HEK293T (cell line): ENCODE measurements at regions not wholly inside any gene's neighbourhood (a gene's known extent, or its start where the extent isn't known, plus 50 kb on each side); places are given as distances from the start of the nearest gene placed in this dataset.

Experiments
- BHLHE40 ChIP-seq: fragments of 450-650 bp; IDR thresholded peaks from 2 replicates; pipeline ENCODE4 v1.6.1; 2016; ENCODE audit warnings: mild to moderate bottlenecking, moderate library complexity, borderline replicate concordance
- FOXA1 ChIP-seq: fragments of 450-650 bp; IDR thresholded peaks from 2 replicates; pipeline ENCODE4 v1.6.1; 2016; ENCODE audit warnings: mild to moderate bottlenecking
- FOXK2 ChIP-seq: fragments of 450-650 bp; IDR thresholded peaks from 2 replicates; pipeline ENCODE4 v1.6.1; 2016; ENCODE audit warnings: mild to moderate bottlenecking
- HDGF ChIP-seq: fragments of 450-650 bp; IDR thresholded peaks from 2 replicates; pipeline ENCODE4 v1.6.1; 2017; ENCODE audit warnings: antibody characterized with exemption, borderline replicate concordance
- PKNOX1 ChIP-seq: fragments of 450-650 bp; IDR thresholded peaks from 2 replicates; pipeline ENCODE4 v1.6.1; 2016
- SUZ12 ChIP-seq: fragments of 450-650 bp; IDR thresholded peaks from 2 replicates; pipeline ENCODE4 v1.6.1; 2016; ENCODE audit warnings: mild to moderate bottlenecking
- TARDBP ChIP-seq: fragments of 450-650 bp; IDR thresholded peaks from 2 replicates; pipeline ENCODE4 v1.6.1; 2016

GRCh38 chr5:57072218-57072892 lies 101.5 kb upstream of the GPBP1 start:
- TF ChIP-seq HDGF: no peak
- TF ChIP-seq PKNOX1: no peak
- no peak for TF ChIP-seq FOXK2
- TF ChIP-seq BHLHE40: no peak
- TF ChIP-seq SUZ12: no peak
- no peak for TF ChIP-seq TARDBP
- TF ChIP-seq FOXA1: no peak
